NCI-H2196 treated with DMSO at 0.1 percent for 48 hours (cell line): ENCODE measurements at regions not wholly inside any gene's neighbourhood (a gene's known extent, or its start where the extent isn't known, plus 50 kb on each side); places are given as distances from the start of the nearest gene placed in this dataset.
"Not testable (repeated sequence)": the region's sequence is repeated elsewhere in the genome, so short reads cannot be mapped to it uniquely, and the experiment has no call there.

ENCODE experiments used
- DNase-seq: peaks from one replicate; lab custom pipeline; 2025; ENCODE audit not compliant: unreplicated experiment; lab: John Stamatoyannopoulos, UW

GRCh38 chr18:70640336-70640887 is 351.6 kb downstream of the SOCS6 start:
- DNase-seq, result no peak

DNA sequence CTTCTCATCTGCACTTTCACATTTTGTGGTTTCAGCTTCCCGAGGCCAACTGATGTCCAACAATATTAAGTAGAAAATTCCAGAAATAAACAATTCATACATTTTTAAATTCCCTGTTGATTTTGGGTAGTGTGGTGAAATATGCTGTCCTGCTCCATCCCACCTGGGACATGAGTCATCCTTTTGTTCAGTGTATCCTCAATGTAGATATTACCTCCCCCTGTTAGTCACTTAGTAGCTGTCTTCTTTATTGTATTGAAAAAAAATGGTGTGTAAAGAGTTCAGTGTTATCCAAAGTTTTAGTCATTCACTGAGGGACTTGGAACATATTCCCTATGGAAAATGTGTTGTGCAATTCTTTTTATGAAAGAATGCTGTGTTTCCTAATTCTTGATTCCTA is 348.1 kb downstream of the SOCS6 start:
- no peak for DNase-seq

- DNase-seq, result no peak
Measured at GRCh38 chr18:70634576-70635147, 345.8 kb downstream of the SOCS6 start.

DNA sequence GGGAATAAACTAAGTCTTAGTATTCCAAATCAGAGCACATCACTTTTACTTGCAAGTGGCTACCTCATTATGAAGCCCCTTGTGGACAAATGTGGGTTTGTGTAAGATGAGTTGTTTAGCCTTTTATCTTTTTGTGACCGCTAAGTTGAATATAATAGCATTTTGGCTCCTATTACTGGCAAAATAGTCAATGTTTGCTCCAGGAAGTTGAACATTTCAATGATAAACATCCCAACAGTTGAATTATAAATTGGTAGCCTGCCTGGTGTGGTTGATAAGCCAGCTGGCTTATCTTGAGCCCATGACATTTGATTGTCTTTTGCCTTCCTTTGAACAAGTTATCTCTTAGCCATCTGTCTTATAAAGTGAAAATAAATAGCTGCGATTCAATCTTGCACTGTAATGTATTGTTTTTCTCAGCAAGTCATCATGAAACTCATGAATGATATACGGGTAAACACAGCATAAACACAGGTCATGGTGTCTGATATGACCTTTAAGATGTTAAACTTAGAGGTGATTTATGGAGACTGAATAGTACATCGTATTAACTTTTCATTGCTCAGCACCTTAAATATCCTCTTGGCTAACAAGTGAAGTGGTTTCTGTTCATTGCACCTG is 338.4 kb downstream of the SOCS6 start:
- no peak for DNase-seq

DNA sequence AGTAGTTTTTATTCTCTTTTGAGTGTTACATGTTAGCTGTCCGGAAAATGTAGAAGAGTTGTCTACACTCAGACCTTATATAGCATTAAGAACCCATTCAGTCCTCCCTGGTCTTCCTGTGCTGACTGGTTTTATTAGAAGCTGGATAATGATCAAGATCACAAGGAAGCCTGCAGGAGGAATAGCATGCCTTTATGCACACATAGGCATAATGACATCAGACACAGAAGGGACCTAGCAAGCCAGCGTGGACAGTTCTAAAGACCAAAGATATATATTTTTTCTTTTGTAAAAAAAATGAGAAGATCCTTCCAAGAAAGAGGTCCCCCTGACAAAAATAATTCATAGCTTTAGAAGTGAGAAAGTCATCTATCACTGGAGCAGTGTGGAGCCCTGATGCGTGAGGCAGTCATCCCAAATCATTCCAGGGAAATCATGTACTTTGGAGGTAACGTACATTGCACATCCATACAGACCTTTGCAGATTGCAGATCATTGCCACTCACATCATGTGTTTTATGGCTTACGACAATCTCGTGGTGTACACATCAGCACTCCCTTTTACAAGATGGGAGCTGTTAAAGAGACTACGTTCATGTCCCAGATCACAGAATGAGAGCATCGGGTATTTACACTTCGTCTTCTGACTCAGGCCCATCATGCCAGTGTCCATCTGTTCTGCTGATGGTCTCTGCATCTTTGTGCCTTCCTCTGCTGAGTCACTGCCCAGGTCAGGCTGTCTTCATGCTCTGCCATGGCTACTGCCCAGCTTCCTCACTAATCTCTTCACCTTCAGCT is 334.0 kb downstream of the SOCS6 start:
- DNase-seq, result no peak

- no peak for DNase-seq
Measured at GRCh38 chr18:70621710-70622109, 332.9 kb downstream of the SOCS6 start.

GRCh38 chr18:70620837-70621612 is 332.2 kb downstream of the SOCS6 start:
- DNase-seq, result no peak

DNA sequence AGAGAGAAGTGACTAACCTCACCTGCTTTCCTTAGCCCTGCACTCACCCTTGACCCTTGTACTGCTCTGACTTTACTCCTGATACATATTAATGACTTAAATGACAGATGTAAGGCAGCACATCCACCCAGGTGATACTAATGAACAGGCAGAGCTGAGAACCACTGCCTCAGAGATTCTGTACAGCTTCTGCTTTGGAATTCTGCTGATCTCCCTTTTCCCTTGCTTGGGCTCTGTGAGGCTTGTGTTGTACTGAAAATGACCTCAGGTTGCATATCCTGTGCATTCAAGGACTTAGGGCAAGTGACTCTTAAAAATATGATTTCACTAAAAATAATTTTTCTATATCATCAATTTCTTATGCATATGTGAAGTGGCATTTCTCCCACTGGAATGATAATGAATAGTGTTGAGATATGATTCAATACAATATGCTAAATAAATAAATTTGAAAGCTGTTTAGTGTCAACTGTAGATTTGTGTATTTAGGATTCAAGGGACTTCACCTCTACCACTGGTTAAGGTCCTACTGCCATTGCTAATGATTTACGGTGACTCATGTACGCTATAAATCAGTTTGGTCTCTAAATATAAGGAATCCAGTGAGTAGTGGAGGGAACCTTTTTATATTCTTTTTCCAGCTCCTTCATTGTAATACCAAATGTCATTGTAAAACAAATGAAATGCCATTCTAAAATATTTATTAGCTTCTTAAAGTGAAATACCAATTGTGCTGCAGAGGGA is 328.3 kb downstream of the SOCS6 start:
- DNase-seq, result no peak

- DNase-seq, result no peak
Measured at GRCh38 chr18:70600225-70600925, 311.5 kb downstream of the SOCS6 start.

GRCh38 chr18:70598406-70598805 is 309.6 kb downstream of the SOCS6 start:
- DNase-seq, result no peak

DNA sequence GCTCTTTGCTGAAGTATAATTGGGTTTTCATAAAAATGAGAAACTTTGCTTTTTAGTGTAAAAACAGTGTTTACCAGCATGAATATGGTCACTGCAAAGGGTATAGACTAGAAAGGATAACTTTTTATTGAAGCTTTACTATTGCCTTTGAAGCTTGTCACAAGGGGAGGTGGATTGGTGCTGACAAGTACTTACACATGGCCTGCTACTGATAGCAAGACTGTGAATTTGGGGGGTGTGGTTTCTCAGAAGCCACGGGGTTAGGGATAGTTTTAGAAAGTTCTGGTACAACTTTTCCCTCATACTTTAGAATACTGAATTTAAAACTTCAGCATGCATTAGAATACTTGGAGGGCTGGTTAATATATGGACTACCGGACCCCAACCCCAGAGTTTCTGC is 294.1 kb downstream of the SOCS6 start:
- no peak for DNase-seq

GRCh38 chr18:70578480-70578879 is 289.6 kb downstream of the SOCS6 start:
- DNase-seq, result no peak

DNA sequence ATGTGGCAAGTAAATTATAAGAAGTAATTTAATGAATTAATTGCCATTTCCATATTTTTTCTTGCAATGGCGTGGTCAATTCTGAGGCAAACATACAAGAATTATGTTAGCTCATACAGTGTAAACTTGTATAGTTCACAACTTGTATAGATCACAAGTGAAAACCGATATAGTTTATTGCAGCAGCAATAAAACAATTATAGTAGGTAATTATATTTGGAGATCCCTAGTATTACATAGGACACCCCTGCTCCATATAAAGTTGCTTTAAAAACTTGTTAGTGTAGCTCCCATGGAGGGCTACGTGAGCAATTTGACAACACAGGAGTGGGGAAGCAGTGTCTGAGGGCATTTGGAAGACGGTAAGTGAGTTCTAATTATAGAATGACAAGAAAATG is 288.2 kb downstream of the SOCS6 start:
- DNase-seq, result no peak

DNA sequence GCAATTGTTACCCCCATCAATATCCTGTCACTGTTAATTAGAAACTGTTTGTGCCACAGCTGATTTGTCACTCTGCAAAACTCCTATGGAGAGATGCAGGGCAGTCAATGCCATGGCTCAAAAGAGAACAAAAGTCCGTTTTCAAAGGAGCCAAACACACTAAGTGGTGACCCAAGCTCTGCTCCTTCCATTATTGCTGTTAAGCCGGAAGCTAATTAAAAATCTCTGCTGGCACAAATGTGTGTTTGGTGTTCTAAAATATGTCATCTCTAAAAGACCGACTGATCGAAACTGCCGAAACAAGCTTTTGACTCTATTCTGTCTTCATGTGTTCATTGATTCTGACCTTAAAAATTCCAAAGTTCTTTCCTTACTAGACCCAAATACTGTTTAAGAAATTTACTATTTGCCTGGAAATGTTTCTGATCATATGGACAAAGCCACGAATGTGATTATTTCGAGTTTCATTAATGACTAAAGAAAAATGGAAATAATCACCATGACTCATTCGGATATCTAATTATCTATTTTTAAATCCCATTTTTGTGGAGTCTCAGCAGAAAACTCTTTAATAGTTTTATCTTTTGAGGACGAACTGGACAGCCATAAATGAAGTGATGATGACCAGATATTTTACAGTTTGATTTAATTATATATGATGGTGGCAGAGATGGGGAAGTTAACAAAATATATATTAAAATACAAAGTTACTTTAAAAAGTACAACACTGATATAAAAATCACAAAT is 287.6 kb downstream of the SOCS6 start:
- no peak for DNase-seq

DNA sequence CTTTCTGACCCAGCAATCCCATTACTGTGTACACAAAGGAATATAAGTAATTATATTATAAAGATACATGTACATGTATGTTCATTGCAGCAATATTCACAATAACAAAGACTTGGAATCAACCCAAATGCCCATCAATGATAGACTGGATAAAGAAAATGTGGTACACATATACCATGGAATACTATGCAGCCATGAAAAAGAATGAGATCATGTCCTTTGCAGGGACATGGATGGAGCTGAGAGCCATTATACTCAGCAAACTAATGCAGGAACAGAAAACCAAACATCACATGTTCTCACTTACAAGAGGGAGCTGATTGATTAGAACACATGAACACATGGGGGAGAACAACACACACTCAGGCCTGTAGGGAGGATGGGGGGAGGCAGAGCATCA is 286.1 kb downstream of the SOCS6 start:
- not testable (repeated sequence) for DNase-seq

DNA sequence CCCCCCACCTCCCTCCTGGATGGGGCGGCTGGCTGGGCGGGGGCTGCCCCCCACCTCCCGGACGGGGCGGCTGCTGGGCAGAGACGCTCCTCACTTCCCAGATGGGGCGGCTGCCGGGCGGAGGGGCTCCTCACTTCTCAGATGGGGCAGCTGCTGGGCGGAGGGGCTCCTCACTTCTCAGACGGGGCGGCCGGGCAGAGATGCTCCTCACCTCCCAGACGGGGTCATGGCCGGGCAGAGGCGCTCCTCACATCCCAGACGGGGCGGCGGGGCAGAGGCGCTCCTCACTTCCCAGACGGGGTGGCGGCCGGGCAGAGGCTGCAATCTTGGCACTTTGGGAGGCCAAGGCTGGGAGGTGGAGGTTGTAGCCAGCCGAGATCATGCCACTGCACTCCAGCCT is 280.8 kb downstream of the SOCS6 start:
- not testable (repeated sequence) for DNase-seq

DNA sequence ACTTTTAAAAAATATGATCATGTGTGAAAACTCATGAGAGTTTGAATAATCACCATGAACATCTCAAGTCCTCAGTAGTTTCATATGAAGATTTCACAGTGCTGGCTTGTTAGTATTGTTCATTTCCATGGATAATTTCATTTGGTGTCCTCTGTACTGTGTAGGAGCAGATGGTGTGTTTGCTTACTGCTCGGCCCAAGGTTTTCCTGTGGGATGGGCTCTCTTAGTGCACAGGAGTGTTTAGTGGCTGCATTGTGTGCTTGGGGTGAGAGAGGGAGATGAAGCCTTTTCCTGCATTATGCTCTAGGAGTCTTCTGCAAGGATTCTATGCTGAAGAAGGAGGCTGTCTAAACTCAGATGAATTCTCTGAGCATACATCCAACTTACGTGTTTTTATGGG is 270.6 kb downstream of the SOCS6 start:
- no peak for DNase-seq

GRCh38 chr18:70558371-70558770 is 269.5 kb downstream of the SOCS6 start:
- no peak for DNase-seq

DNA sequence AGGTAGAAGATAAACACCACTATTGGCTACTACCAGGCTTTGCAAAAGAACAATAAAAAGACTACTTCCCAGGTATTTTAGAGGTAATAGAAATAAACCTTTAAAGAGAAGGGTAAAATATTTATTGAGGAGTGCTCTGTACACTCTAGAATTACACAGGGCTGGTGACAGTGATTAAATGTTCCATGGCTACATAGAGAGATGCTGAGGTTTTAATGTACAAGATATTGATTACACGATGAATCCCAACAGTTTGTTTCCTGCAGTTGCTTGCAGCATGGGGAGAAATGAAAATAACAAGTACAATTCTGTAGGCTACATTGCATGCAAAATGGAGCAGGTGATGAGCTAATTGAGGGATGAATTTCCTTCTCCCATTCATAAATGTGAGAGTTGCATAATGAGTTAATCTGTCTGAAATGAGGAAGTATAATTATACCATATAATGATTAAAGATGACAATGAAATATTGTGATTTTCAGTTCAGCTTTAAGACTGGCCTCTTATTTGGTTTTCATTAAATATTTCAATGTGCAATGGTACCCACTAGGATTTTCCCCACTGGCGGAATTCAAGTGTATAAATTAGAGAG is 266.1 kb downstream of the SOCS6 start:
- no peak for DNase-seq
